ENCODE measurements at regions not wholly inside any gene's neighbourhood (a gene's known extent, or its start where the extent isn't known, plus 50 kb on each side); places are given as distances from the start of the nearest gene placed in this dataset.

GRCh38 chr4:180525523-180526077 lies 1717.6 kb upstream of the TENM3 start:
- Histone ChIP-seq H3K27ac (ENCODE audit: low read depth, low read length, poor library complexity, severe bottlenecking) (no peak overlapping the region), H3K27me3 (replicated peaks; ENCODE audit: insufficient read depth, low read depth, low read length, poor library complexity) (no peaks in the 10 kb centered on the region), H3K9me3 (ENCODE audit: low read depth, low read length, poor library complexity, severe bottlenecking) (peaks cover 4% of the 10 kb centered on the region), H3K4me3 (ENCODE audit: low read depth, low read length, poor library complexity, severe bottlenecking) (no peak overlapping the region), H3K4me1 (ENCODE audit: insufficient read depth, low read length, poor library complexity, severe bottlenecking) (no peaks in the 10 kb centered on the region), H3K36me3 (ENCODE audit: insufficient read depth, low read length, poor library complexity, severe bottlenecking) (no peaks in the 10 kb centered on the region)
- intact Hi-C loops (cut with micrococcal nuclease; ENCODE audit: unreplicated experiment) = no loop called here
- ChIA-PET CTCF (no interaction called here), POLR2A (ENCODE audit: low non-redundant PET) (no interaction called here)
- BruUV-seq (replicated peaks) = no TSS peak
- no peak for DNase-seq (ENCODE audit: low spot score)
- TF ChIP-seq, protein P1, sequence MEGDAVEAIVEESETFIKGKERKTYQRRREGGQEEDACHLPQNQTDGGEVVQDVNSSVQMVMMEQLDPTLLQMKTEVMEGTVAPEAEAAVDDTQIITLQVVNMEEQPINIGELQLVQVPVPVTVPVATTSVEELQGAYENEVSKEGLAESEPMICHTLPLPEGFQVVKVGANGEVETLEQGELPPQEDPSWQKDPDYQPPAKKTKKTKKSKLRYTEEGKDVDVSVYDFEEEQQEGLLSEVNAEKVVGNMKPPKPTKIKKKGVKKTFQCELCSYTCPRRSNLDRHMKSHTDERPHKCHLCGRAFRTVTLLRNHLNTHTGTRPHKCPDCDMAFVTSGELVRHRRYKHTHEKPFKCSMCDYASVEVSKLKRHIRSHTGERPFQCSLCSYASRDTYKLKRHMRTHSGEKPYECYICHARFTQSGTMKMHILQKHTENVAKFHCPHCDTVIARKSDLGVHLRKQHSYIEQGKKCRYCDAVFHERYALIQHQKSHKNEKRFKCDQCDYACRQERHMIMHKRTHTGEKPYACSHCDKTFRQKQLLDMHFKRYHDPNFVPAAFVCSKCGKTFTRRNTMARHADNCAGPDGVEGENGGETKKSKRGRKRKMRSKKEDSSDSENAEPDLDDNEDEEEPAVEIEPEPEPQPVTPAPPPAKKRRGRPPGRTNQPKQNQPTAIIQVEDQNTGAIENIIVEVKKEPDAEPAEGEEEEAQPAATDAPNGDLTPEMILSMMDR (conservative IDR thresholded peaks at IDR 0.05; ENCODE audit: low read depth, low read length) = no peak
- no peak for TF ChIP-seq EZH2 (IDR thresholded peaks at IDR 0.05; ENCODE audit: borderline replicate concordance, low read depth, low read length, poor library complexity, severe bottlenecking)

GRCh38 chr4:180528003-180528402 lies 1715.2 kb upstream of the TENM3 start:
- intact Hi-C loops (cut with micrococcal nuclease; ENCODE audit: unreplicated experiment) = no loop called here
- BruUV-seq (replicated peaks) = no TSS peak
- Histone ChIP-seq H3K27me3 (replicated peaks; ENCODE audit: insufficient read depth, low read depth, low read length, poor library complexity) (no peaks in the 10 kb centered on the region), H3K27ac (ENCODE audit: low read depth, low read length, poor library complexity, severe bottlenecking) (no peak overlapping the region), H3K9me3 (ENCODE audit: low read depth, low read length, poor library complexity, severe bottlenecking) (peaks cover 4% of the 10 kb centered on the region), H3K36me3 (ENCODE audit: insufficient read depth, low read length, poor library complexity, severe bottlenecking) (no peaks in the 10 kb centered on the region), H3K4me1 (ENCODE audit: insufficient read depth, low read length, poor library complexity, severe bottlenecking) (no peaks in the 10 kb centered on the region), H3K4me3 (ENCODE audit: low read depth, low read length, poor library complexity, severe bottlenecking) (no peak overlapping the region)
- TF ChIP-seq, protein P1 (conservative IDR thresholded peaks at IDR 0.05; ENCODE audit: low read depth, low read length) = no peak
- TF ChIP-seq EZH2 (IDR thresholded peaks at IDR 0.05; ENCODE audit: borderline replicate concordance, low read depth, low read length, poor library complexity, severe bottlenecking) = no peak
- ChIA-PET CTCF (no interaction called here), POLR2A (ENCODE audit: low non-redundant PET) (no interaction called here)
- DNase-seq (ENCODE audit: low spot score) = no peak

DNA sequence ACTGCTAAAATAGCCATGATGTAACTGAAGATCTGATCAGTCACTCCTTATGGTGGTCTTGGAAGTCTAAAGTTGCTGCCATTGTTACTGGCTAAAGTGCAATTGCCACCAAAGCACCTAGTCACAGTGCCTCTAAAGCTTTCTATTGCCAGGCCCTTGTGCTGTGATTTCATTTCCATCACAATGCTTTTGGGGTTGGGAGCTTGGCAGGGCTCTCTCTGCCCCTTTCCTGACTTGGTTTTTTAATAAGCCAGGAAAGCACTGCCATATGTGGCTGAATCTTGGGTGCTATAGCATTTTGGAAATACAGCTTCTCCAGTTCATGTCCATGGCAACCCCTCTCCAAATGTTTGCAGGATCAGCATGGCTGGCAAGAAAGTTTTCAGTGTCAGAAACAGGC lies 1712.4 kb upstream of the TENM3 start:
- no peak for TF ChIP-seq EZH2 (IDR thresholded peaks at IDR 0.05; ENCODE audit: borderline replicate concordance, low read depth, low read length, poor library complexity, severe bottlenecking)
- TF ChIP-seq, protein P1 (conservative IDR thresholded peaks at IDR 0.05; ENCODE audit: low read depth, low read length) = no peak
- no TSS peak for BruUV-seq (replicated peaks)
- CTCF ChIA-PET = no interaction called here
- Histone ChIP-seq H3K27me3 (replicated peaks; ENCODE audit: insufficient read depth, low read depth, low read length, poor library complexity) (no peaks in the 10 kb centered on the region), H3K4me1 (ENCODE audit: insufficient read depth, low read length, poor library complexity, severe bottlenecking) (no peaks in the 10 kb centered on the region), H3K9me3 (ENCODE audit: low read depth, low read length, poor library complexity, severe bottlenecking) (peaks cover 4% of the 10 kb centered on the region), H3K27ac (ENCODE audit: low read depth, low read length, poor library complexity, severe bottlenecking) (no peak overlapping the region), H3K4me3 (ENCODE audit: low read depth, low read length, poor library complexity, severe bottlenecking) (no peak overlapping the region), H3K36me3 (ENCODE audit: insufficient read depth, low read length, poor library complexity, severe bottlenecking) (no peaks in the 10 kb centered on the region)
- intact Hi-C loops (cut with micrococcal nuclease; ENCODE audit: unreplicated experiment) = no loop called here
- POLR2A ChIA-PET (ENCODE audit: low non-redundant PET) = no interaction called here
- DNase-seq (ENCODE audit: low spot score) = no peak
